ENCODE measurements at regions not wholly inside any gene's neighbourhood (a gene's known extent, or its start where the extent isn't known, plus 50 kb on each side); places are given as distances from the start of the nearest gene placed in this dataset.
"Not testable (repeated sequence)": the region's sequence is repeated elsewhere in the genome, so short reads cannot be mapped to it uniquely, and the experiment has no call there.

- Histone ChIP-seq H3K36me3 (no peaks in the 10 kb centered on the region), H3K9me3 (no peaks in the 10 kb centered on the region), H3K27me3 (peaks cover 0 to 7% (median 0%) of the 10 kb centered on the region in 4 donors), H3K4me1 (no peaks in the 10 kb centered on the region), H3K27ac (no peak overlapping the region), H3K4me3 (no peak overlapping the region)
- no peak for DNase-seq
- 50 to 72% methylated on average over 1 to 5 of the region's 8 CpGs for WGBS, 2 donors
- no peak for TF ChIP-seq POLR2A (IDR thresholded peaks at IDR 0.05)
- TF ChIP-seq, protein P1, sequence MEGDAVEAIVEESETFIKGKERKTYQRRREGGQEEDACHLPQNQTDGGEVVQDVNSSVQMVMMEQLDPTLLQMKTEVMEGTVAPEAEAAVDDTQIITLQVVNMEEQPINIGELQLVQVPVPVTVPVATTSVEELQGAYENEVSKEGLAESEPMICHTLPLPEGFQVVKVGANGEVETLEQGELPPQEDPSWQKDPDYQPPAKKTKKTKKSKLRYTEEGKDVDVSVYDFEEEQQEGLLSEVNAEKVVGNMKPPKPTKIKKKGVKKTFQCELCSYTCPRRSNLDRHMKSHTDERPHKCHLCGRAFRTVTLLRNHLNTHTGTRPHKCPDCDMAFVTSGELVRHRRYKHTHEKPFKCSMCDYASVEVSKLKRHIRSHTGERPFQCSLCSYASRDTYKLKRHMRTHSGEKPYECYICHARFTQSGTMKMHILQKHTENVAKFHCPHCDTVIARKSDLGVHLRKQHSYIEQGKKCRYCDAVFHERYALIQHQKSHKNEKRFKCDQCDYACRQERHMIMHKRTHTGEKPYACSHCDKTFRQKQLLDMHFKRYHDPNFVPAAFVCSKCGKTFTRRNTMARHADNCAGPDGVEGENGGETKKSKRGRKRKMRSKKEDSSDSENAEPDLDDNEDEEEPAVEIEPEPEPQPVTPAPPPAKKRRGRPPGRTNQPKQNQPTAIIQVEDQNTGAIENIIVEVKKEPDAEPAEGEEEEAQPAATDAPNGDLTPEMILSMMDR (IDR thresholded peaks at IDR 0.05) = no peak
- intact Hi-C loops (cut with DNase I) = no loop called here
Observed at GRCh38 chr2:113341191-113341869, 62.6 kb upstream of the PAX8 start.

GRCh38 chr2:113337809-113338208 is 59.1 kb upstream of the PAX8 start:
- intact Hi-C loops (cut with DNase I) = no loop called here
- no peak overlapping the region for H3K27ac ChIP-seq
- H3K4me3 ChIP-seq = no peak overlapping the region
- H3K27me3 ChIP-seq = peaks cover 0 to 7% (median 0%) of the 10 kb centered on the region in 4 donors
- DNase-seq = no peak
- H3K4me1 ChIP-seq = peaks cover 0 to 7% (median 0%) of the 10 kb centered on the region in 3 donors
- no peaks in the 10 kb centered on the region for H3K36me3 ChIP-seq
- TF ChIP-seq, protein P1 (IDR thresholded peaks at IDR 0.05) = no peak
- TF ChIP-seq POLR2A (IDR thresholded peaks at IDR 0.05) = no peak
- 45 to 76% methylated on average over 4 to 5 of the region's 5 CpGs for WGBS, 2 donors
- no peaks in the 10 kb centered on the region for H3K9me3 ChIP-seq

DNA sequence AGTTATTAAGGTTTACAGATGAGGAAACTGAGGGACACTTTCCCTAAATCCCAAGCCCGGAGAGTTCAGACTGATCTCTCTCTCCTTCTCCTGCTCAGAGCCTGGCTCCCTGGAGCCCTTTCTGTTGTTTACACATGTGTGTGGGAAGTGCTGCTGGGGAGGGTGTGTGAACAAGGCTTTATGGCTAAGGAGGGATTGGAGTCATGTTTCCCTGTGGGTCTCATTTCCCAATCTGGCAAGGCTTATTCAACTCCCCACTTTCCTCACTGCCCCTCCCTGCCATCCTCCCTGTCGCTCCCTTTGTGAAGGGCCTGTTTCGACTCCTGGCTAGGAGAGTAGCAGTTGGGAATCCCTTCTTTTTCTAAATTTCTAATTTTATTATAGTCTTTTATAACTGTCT is 57.3 kb upstream of the PAX8 start:
- H3K4me3 ChIP-seq; H3K36me3 ChIP-seq; H3K9me3 ChIP-seq; intact Hi-C loops (cut with DNase I); H3K27ac ChIP-seq; DNase-seq; H3K27me3 ChIP-seq: not testable (repeated sequence)
- 17 to 36% methylated on average over 3 of the region's 3 CpGs for WGBS, 2 donors
- peaks cover 0 to 19% (median under 1%) of the 10 kb centered on the region in 3 donors for H3K4me1 ChIP-seq

- Histone ChIP-seq H3K36me3 (no peaks in the 10 kb centered on the region), H3K4me3 (no peak overlapping the region), H3K27me3 (peaks cover 0 to 3% (median 0%) of the 10 kb centered on the region in 4 donors), H3K9me3 (no peaks in the 10 kb centered on the region), H3K4me1 (peaks cover 0 to 38% (median 14%) of the 10 kb centered on the region in 3 donors), H3K27ac (no peak overlapping the region)
- TF ChIP-seq POLR2A (IDR thresholded peaks at IDR 0.05) = no peak
- TF ChIP-seq, protein P1 (IDR thresholded peaks at IDR 0.05) = no peak
- intact Hi-C loops (cut with DNase I) = no loop called here
- 66 to 80% methylated on average over 5 of the region's 5 CpGs for WGBS, 2 donors
- DNase-seq = no peak
Observed at GRCh38 chr2:113334147-113334546, 55.4 kb upstream of the PAX8 start.

DNA sequence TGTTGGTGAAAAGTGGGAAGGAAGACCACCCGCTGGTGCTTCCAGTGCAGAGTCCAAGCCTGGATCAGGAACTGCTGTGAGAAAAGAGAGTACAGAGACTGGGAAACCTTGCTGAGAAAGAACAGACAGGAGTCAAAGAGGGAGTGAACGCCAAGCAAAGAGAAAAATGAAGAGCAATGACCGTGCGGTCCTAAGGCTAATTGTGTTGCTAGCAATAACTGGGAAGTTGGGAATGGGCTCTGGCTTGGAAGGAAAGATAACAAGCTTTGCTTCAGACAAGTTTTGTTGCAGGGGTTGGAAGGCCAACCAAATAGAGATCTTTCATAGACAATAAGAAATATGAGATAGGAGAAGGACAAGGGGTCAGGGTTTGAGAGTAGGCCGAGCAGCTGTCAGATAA is 55.0 kb upstream of the PAX8 start:
- intact Hi-C loops (cut with DNase I); H3K9me3 ChIP-seq; DNase-seq; H3K4me3 ChIP-seq; H3K27ac ChIP-seq; H3K27me3 ChIP-seq; H3K36me3 ChIP-seq: not testable (repeated sequence)
- peaks cover 0 to 42% (median 14%) of the 10 kb centered on the region in 3 donors for H3K4me1 ChIP-seq
- 82 to 95% methylated on average over 5 of the region's 5 CpGs for WGBS, 2 donors

DNA sequence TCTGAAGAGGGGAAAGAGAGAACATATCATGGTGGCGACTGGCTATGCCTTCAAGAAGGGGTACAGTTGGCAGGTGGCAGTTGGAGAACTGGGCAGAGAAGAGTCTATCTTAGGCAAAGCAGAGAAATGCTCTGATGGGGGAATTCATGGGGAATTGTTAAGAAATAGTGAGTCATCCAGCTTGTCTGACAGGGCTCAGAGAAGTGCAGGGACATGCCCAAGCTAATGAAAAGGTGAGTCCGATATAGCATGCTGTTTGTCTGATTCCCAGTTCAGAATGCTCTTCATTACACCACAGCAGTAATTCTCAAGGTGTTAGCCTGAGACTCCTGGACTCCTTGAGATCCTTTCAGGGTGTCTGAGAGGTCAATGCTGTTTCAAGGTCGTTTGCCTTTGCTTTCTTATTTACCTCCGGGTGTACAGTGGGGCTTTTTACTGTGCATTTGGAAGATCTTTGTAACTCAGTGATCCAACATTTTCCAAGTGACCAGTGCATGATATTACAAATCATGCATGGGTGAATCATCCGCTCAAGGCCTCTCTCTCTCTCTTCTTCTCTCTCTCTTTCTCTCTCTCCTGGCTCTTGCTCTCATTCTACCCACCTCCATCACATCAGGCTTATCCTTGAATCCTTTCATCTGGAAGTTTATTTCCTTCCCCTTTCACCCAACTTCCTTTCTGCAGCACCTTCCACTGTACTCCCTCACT is 51.5 kb upstream of the PAX8 start:
- H3K4me3 ChIP-seq; intact Hi-C loops (cut with DNase I); H3K27me3 ChIP-seq; H3K9me3 ChIP-seq; H3K36me3 ChIP-seq; DNase-seq: not testable (repeated sequence)
- H3K27ac ChIP-seq = peak overlapping the region; percentile 67 to 82 (median 74)
- peaks cover 0 to 50% (median 14%) of the 10 kb centered on the region in 3 donors for H3K4me1 ChIP-seq
- 40 to 56% methylated on average over 5 of the region's 5 CpGs for WGBS, 2 donors

GRCh38 chr2:113328973-113329372 is 50.3 kb upstream of the PAX8 start:
- DNase-seq; H3K36me3 ChIP-seq; H3K9me3 ChIP-seq; H3K27me3 ChIP-seq; H3K4me3 ChIP-seq; intact Hi-C loops (cut with DNase I): not testable (repeated sequence)
- WGBS, 2 donors = 30 to 56% methylated on average over 9 of the region's 9 CpGs
- Histone ChIP-seq H3K27ac (peak overlapping the region; percentile 67 to 82 (median 74)), H3K4me1 (peaks cover 3 to 62% (median 19%) of the 10 kb centered on the region in 3 donors)

DNA sequence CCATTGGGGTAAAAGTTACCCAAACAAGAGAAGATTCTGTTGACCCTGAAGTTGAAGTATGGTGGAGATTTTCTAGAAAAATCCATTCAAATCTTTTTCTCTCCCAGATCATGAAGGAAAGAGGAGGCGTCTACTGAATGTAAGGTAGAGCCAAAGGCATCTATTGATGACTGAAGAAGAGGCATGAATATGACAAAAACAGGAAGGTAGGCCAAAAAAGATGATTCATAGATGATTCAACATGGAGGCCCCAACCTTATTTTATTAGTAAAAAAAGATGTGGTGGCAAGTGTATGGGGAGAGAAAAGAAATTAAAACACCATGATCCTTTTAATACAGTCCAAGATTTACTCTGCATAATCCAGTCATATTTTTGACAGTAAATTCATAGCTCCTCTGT is 49.9 kb upstream of the PAX8 start:
- intact Hi-C loops (cut with DNase I); H3K27me3 ChIP-seq; H3K9me3 ChIP-seq; H3K36me3 ChIP-seq; H3K4me3 ChIP-seq; DNase-seq: not testable (repeated sequence)
- H3K27ac ChIP-seq = peak overlapping the region; percentile 67 to 82 (median 74)
- 47 to 59% methylated on average over 1 of the region's 1 CpG for WGBS, 2 donors
- peaks cover 3 to 64% (median 19%) of the 10 kb centered on the region in 3 donors for H3K4me1 ChIP-seq

Data from esophagus squamous epithelium (tissue), 5 donors.